ENCODE measurements at regions not wholly inside any gene's neighbourhood (a gene's known extent, or its start where the extent isn't known, plus 50 kb on each side); places are given as distances from the start of the nearest gene placed in this dataset.

- Histone ChIP-seq H3K4me1 (ENCODE audit: insufficient read depth, low read length) (peaks cover 40% of the 10 kb centered on the region), H3K9me3 (ENCODE audit: control insufficient read depth, insufficient read depth, low read length) (no peaks in the 10 kb centered on the region), H3K9ac (ENCODE audit: low read depth, low read length) (no peak overlapping the region), H3K36me3 (ENCODE audit: insufficient read depth, low read length) (no peaks in the 10 kb centered on the region)
Observed at GRCh38 chr1:234983564-234984238, 144.9 kb downstream of the TOMM20 start.

- Histone ChIP-seq H3K9ac (ENCODE audit: low read depth, low read length) (no peak overlapping the region), H3K4me1 (ENCODE audit: insufficient read depth, low read length) (peaks cover 31% of the 10 kb centered on the region), H3K36me3 (ENCODE audit: insufficient read depth, low read length) (no peaks in the 10 kb centered on the region), H3K9me3 (ENCODE audit: control insufficient read depth, insufficient read depth, low read length) (no peaks in the 10 kb centered on the region)
Observed at GRCh38 chr1:234981758-234982157, 146.9 kb downstream of the TOMM20 start.

GRCh38 chr1:234980645-234981396, 147.8 kb downstream of the TOMM20 start:
- Histone ChIP-seq H3K9me3 (ENCODE audit: control insufficient read depth, insufficient read depth, low read length) (no peaks in the 10 kb centered on the region), H3K4me1 (ENCODE audit: insufficient read depth, low read length) (peaks cover 26% of the 10 kb centered on the region), H3K9ac (ENCODE audit: low read depth, low read length) (no peak overlapping the region), H3K36me3 (ENCODE audit: insufficient read depth, low read length) (no peaks in the 10 kb centered on the region)

GRCh38 chr1:234980291-234980644, 148.4 kb downstream of the TOMM20 start:
- Histone ChIP-seq H3K9ac (ENCODE audit: low read depth, low read length) (no peak overlapping the region), H3K9me3 (ENCODE audit: control insufficient read depth, insufficient read depth, low read length) (no peaks in the 10 kb centered on the region), H3K36me3 (ENCODE audit: insufficient read depth, low read length) (no peaks in the 10 kb centered on the region), H3K4me1 (ENCODE audit: insufficient read depth, low read length) (peaks cover 24% of the 10 kb centered on the region)

GRCh38 chr1:234979296-234980279, 149.0 kb downstream of the TOMM20 start:
- H3K4me1 ChIP-seq (ENCODE audit: insufficient read depth, low read length) = peaks cover 23% of the 10 kb centered on the region
- no peaks in the 10 kb centered on the region for H3K36me3 ChIP-seq (ENCODE audit: insufficient read depth, low read length)
- no peak overlapping the region for H3K9ac ChIP-seq (ENCODE audit: low read depth, low read length)
- H3K9me3 ChIP-seq (ENCODE audit: control insufficient read depth, insufficient read depth, low read length) = no peaks in the 10 kb centered on the region

GRCh38 chr1:234978397-234979295, 150.0 kb downstream of the TOMM20 start:
- Histone ChIP-seq H3K36me3 (ENCODE audit: insufficient read depth, low read length) (no peaks in the 10 kb centered on the region), H3K9ac (ENCODE audit: low read depth, low read length) (no peak overlapping the region), H3K4me1 (ENCODE audit: insufficient read depth, low read length) (peaks cover 16% of the 10 kb centered on the region), H3K9me3 (ENCODE audit: control insufficient read depth, insufficient read depth, low read length) (no peaks in the 10 kb centered on the region)

GRCh38 chr1:234977875-234978396, 150.7 kb downstream of the TOMM20 start:
- no peaks in the 10 kb centered on the region for H3K9me3 ChIP-seq (ENCODE audit: control insufficient read depth, insufficient read depth, low read length)
- H3K9ac ChIP-seq (ENCODE audit: low read depth, low read length) = no peak overlapping the region
- no peaks in the 10 kb centered on the region for H3K36me3 ChIP-seq (ENCODE audit: insufficient read depth, low read length)
- peaks cover 16% of the 10 kb centered on the region for H3K4me1 ChIP-seq (ENCODE audit: insufficient read depth, low read length)

GRCh38 chr1:234976861-234977680, 151.6 kb downstream of the TOMM20 start:
- Histone ChIP-seq H3K9me3 (ENCODE audit: control insufficient read depth, insufficient read depth, low read length) (no peaks in the 10 kb centered on the region), H3K36me3 (ENCODE audit: insufficient read depth, low read length) (no peaks in the 10 kb centered on the region), H3K9ac (ENCODE audit: low read depth, low read length) (no peak overlapping the region), H3K4me1 (ENCODE audit: insufficient read depth, low read length) (peaks cover 19% of the 10 kb centered on the region)

GRCh38 chr1:234975941-234976860, 152.4 kb downstream of the TOMM20 start:
- Histone ChIP-seq H3K9ac (ENCODE audit: low read depth, low read length) (no peak overlapping the region), H3K9me3 (ENCODE audit: control insufficient read depth, insufficient read depth, low read length) (no peaks in the 10 kb centered on the region)

GRCh38 chr1:234975122-234975940, 153.3 kb downstream of the TOMM20 start:
- Histone ChIP-seq H3K4me1 (ENCODE audit: insufficient read depth, low read length) (peaks cover 31% of the 10 kb centered on the region), H3K36me3 (ENCODE audit: insufficient read depth, low read length) (no peaks in the 10 kb centered on the region), H3K9me3 (ENCODE audit: control insufficient read depth, insufficient read depth, low read length) (no peaks in the 10 kb centered on the region), H3K9ac (ENCODE audit: low read depth, low read length) (no peak overlapping the region)

More at GRCh38 chr1:234975941-234976860, 152.4 kb downstream of the TOMM20 start:
- H3K4me1 ChIP-seq (ENCODE audit: insufficient read depth, low read length) = peaks cover 28% of the 10 kb centered on the region
- H3K36me3 ChIP-seq (ENCODE audit: insufficient read depth, low read length) = no peaks in the 10 kb centered on the region

GRCh38 chr1:234973426-234974250, 155.0 kb downstream of the TOMM20 start:
- Histone ChIP-seq H3K9ac (ENCODE audit: low read depth, low read length) (no peak overlapping the region), H3K4me1 (ENCODE audit: insufficient read depth, low read length) (peaks cover 31% of the 10 kb centered on the region)

More at GRCh38 chr1:234973426-234974250, 155.0 kb downstream of the TOMM20 start:
- H3K36me3 ChIP-seq (ENCODE audit: insufficient read depth, low read length) = no peaks in the 10 kb centered on the region
- H3K9me3 ChIP-seq (ENCODE audit: control insufficient read depth, insufficient read depth, low read length) = no peaks in the 10 kb centered on the region
